Glutamatergic neuron (in vitro differentiated cells): ENCODE measurements at regions not wholly inside any gene's neighbourhood (a gene's known extent, or its start where the extent isn't known, plus 50 kb on each side); places are given as distances from the start of the nearest gene placed in this dataset.
"Not testable (repeated sequence)": the region's sequence is repeated elsewhere in the genome, so short reads cannot be mapped to it uniquely, and the experiment has no call there.

Experiments used
- DNase-seq: peaks from one replicate; pipeline ENCODE4 v3.0.0; 2022
- H3K27ac Mint-ChIP-seq: one replicate; pipeline ENCODE4 v1.8.0; 2020; ENCODE audit warnings: mild to moderate bottlenecking, mixed read lengths, inconsistent platforms; ENCODE audit not compliant: unreplicated experiment
- H3K27me3 Mint-ChIP-seq: one replicate; pipeline ENCODE4 v1.8.0; 2020; ENCODE audit warnings: mild to moderate bottlenecking, moderate library complexity, mixed read lengths, inconsistent platforms; ENCODE audit not compliant: unreplicated experiment
- H3K36me3 Mint-ChIP-seq: one replicate; pipeline ENCODE4 v1.8.0; 2020; ENCODE audit warnings: mild to moderate bottlenecking, mixed read lengths, inconsistent platforms; ENCODE audit not compliant: unreplicated experiment
- H3K4me1 Mint-ChIP-seq: one replicate; pipeline ENCODE4 v1.8.0; 2020; ENCODE audit warnings: mild to moderate bottlenecking, low read depth, mixed read lengths, inconsistent platforms; ENCODE audit not compliant: unreplicated experiment
- H3K4me3 Mint-ChIP-seq: one replicate; pipeline ENCODE4 v1.8.0; 2020; ENCODE audit warnings: mild to moderate bottlenecking, mixed read lengths, inconsistent platforms; ENCODE audit not compliant: unreplicated experiment
- H3K9me3 Mint-ChIP-seq: one replicate; pipeline ENCODE4 v1.8.0; 2020; ENCODE audit warnings: mild to moderate bottlenecking, moderate library complexity, mixed read lengths, inconsistent platforms; ENCODE audit not compliant: unreplicated experiment
- TF ChIP-seq, protein P1 (sequence below): fragments of 200-600 bp; sonication (generic); IDR thresholded peaks from one replicate; pipeline ENCODE4 v1.5.0; 2021; ENCODE audit not compliant: partially characterized antibody, unreplicated experiment

DNA sequence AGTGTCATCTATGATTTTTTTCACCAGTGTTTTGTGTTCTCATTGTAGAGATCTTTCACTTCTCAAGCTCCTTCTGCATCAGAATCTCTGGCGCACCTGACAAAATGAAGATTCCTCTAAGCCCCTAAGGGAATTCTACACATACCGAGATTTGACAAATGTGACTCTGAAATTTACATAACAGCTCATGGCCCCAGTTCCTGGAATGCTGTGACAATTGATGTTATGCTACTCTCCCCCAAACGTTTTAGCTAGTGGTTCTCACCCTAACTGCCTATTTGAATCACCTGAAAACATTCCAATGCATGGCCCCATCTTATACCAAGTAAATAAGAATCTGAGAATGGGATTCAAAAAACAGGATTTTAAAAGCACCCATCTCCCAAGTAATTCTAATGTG, 162.1 kb upstream of the FKBP1C start:
- Mint-ChIP-seq H3K4me1 (peaks cover 6% of the 10 kb centered on the region), H3K9me3 (peaks cover 4% of the 10 kb centered on the region), H3K27ac (peak overlapping the region; percentile 34), H3K4me3 (no peak overlapping the region), H3K27me3 (peaks cover 2% of the 10 kb centered on the region), H3K36me3 (no peaks in the 10 kb centered on the region)
- DNase-seq = no peak
- TF ChIP-seq, protein P1, sequence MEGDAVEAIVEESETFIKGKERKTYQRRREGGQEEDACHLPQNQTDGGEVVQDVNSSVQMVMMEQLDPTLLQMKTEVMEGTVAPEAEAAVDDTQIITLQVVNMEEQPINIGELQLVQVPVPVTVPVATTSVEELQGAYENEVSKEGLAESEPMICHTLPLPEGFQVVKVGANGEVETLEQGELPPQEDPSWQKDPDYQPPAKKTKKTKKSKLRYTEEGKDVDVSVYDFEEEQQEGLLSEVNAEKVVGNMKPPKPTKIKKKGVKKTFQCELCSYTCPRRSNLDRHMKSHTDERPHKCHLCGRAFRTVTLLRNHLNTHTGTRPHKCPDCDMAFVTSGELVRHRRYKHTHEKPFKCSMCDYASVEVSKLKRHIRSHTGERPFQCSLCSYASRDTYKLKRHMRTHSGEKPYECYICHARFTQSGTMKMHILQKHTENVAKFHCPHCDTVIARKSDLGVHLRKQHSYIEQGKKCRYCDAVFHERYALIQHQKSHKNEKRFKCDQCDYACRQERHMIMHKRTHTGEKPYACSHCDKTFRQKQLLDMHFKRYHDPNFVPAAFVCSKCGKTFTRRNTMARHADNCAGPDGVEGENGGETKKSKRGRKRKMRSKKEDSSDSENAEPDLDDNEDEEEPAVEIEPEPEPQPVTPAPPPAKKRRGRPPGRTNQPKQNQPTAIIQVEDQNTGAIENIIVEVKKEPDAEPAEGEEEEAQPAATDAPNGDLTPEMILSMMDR = no peak

DNA sequence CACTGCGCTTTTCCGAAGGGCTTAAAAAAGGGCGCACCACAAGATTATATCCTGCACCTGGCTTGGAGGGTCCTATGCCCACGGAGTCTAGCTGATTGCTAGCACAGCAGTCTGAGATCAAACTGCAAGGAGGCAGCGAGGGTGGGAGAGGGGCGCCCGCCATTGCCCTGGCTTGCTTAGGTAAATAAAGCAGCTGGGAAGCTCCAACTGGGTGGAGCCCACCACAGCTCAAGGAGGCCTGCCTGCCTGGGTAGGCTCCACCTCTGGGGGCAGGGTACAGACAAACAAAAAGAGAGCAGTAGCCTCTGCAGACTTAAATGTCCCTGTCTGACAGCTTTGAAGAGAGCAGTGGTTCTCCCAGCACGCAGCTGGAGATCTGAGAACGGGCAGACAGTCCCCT, 158.1 kb upstream of the FKBP1C start:
- H3K36me3 Mint-ChIP-seq, H3K9me3 Mint-ChIP-seq, H3K27me3 Mint-ChIP-seq, DNase-seq, H3K4me1 Mint-ChIP-seq, H3K4me3 Mint-ChIP-seq, H3K27ac Mint-ChIP-seq: not testable (repeated sequence)

DNA sequence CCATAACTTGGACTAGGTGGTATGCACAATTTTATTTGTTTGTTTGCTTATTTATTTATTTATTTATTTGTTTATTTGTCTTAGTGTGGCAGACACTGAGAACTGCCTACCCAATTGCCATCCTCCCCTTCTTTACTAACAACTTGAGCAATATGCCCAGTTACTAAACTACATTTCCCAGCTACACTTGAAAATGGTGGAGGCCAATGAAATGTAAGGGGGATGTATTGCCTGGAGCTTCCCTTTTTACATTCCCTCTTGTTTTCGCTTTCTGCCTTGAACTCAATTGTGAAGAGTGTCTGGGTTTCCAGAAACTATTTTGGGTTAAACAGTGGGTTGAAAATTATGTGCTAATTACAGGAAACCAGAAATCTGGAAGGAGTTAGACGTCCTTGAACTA, 152.7 kb upstream of the FKBP1C start:
- Mint-ChIP-seq H3K4me3 (no peak overlapping the region), H3K9me3 (peaks cover 4% of the 10 kb centered on the region), H3K4me1 (no peaks in the 10 kb centered on the region), H3K27me3 (no peaks in the 10 kb centered on the region), H3K36me3 (no peaks in the 10 kb centered on the region), H3K27ac (no peak overlapping the region)
- DNase-seq = no peak
- TF ChIP-seq, protein P1 = no peak

DNA sequence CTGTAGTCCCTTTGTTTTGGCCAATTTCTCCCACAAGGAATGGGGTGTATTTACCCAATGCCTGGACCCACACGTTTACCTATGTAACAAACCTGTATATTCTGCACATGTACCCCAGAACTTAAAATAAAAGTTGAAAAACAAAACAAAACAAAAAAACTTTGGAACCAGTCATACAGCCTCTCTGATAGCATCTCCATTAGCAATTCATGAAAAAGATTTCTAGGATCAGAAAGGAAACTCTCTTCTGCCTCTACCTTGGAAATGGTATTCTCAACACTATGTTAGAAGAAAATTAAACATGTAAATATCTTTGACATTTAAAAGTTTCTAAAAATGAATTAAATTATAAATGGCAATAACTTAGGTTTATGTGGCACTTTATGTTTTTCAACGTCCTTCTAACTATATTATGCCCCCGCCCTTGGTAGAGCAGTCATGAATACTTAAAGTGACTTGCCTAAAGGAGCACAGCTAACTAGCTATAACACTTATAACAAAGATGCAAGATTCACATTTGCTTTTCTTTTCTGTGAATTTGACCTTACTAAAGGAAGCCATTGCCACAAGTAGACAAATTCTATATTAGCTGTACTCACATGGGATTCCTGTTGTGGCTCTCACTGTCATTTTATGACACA, 147.5 kb upstream of the FKBP1C start:
- H3K27ac Mint-ChIP-seq = no peak overlapping the region
- no peak for DNase-seq
- no peak overlapping the region for H3K4me3 Mint-ChIP-seq
- H3K9me3 Mint-ChIP-seq = peaks cover 4% of the 10 kb centered on the region
- TF ChIP-seq, protein P1 = no peak
- no peaks in the 10 kb centered on the region for H3K27me3 Mint-ChIP-seq
- no peaks in the 10 kb centered on the region for H3K4me1 Mint-ChIP-seq
- H3K36me3 Mint-ChIP-seq = no peaks in the 10 kb centered on the region

DNA sequence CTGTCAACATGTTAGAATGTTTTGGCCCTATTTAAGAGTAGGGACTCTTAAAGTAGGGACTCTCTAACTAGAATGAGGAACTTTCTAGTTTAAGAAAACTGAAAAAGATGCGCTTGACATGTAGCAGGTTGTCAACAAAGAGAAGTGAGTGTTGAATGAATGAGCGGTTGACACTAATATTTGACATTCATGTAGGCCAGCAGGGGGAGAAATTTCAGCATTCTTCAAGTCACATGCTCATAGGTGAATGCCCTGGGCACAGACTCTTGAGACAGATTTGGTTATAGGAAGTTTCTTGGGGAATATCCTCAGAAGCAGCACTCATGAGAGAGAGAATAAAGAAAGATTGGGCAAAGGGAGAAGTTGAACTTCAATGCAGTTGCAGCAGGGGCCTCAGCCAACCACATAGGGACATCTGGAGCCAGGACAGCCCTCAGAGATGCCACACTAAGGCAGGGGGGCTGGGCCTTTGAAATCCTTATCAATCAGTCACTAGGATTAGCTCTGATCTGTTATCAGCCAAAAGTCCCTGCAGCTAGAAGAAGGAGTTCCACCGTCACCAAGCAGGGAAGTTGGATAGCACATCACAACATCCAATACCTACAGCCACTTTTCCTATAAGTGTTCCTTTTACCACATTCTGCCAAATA, 145.1 kb upstream of the FKBP1C start:
- H3K27me3 Mint-ChIP-seq = no peaks in the 10 kb centered on the region
- TF ChIP-seq, protein P1 = peak; percentile 43
- no peak for DNase-seq
- no peak overlapping the region for H3K27ac Mint-ChIP-seq
- H3K9me3 Mint-ChIP-seq = peaks cover 5% of the 10 kb centered on the region
- H3K36me3 Mint-ChIP-seq = no peaks in the 10 kb centered on the region
- no peaks in the 10 kb centered on the region for H3K4me1 Mint-ChIP-seq
- H3K4me3 Mint-ChIP-seq = no peak overlapping the region
